GM19463 (cell line): ENCODE measurements at regions not wholly inside any gene's neighbourhood (a gene's known extent, or its start where the extent isn't known, plus 50 kb on each side); places are given as distances from the start of the nearest gene placed in this dataset.
"Not testable (repeated sequence)": the region's sequence is repeated elsewhere in the genome, so short reads cannot be mapped to it uniquely, and the experiment has no call there.

Source experiments
- ATAC-seq: cut with Tn5 transposase; IDR thresholded peaks from one replicate; pipeline ENCODE4 v1.9.1; 2021; ENCODE audit warnings: mild to moderate bottlenecking, moderate library complexity; ENCODE audit not compliant: unreplicated experiment

DNA sequence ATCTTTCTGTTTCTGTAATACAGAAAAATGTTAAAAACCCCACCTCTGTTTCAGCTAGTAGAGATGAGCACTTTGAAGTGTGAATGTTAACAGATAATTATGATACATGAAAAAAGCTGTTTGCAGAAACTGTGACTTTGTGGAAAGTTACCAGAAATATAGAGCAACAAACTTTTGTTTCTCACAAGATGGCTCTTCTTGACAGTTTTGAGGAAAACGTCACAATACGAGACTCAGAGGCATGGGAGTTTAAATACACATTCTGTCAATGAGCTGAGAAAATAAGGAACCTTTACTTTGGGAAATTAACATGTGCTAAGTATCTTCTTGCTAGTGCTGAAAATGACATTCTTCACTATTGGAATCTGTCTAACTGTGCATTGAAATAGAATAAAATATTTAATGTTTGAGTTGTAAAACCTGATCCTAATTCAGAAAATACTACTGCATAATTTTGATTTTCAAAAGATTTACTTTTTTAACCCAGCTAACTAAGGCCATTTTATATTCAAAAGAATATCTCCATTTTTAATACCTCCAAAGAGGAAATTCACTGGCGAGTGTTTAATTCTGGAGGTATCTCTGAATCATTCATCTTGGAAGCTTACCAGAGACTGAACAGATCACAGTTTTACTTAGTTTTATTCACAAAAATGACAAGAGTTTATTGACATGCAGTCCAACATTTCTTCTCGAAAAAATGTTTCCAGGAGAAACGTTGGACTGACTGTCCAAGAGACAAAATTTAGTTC, 308.9 kb upstream of the LRFN5 start:
- no peak for ATAC-seq

DNA sequence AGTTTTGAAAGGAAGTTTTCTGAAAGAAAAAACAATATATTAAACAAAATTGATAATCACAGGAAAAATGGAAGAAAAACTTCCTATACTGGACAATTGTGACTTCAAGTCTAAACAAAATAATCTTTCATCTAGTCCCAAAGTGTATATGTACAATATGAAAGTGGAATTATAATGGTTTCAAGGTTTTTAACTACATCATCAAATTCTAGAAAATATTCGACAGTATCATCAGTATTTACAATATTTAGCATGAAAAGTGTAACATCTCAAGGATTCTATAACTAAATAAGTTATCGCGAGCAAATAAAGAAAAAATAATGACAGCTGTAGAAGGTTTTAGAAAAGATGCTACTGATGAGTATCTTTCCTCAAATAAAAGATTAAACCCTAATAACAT, 310.9 kb upstream of the LRFN5 start:
- ATAC-seq: no peak

DNA sequence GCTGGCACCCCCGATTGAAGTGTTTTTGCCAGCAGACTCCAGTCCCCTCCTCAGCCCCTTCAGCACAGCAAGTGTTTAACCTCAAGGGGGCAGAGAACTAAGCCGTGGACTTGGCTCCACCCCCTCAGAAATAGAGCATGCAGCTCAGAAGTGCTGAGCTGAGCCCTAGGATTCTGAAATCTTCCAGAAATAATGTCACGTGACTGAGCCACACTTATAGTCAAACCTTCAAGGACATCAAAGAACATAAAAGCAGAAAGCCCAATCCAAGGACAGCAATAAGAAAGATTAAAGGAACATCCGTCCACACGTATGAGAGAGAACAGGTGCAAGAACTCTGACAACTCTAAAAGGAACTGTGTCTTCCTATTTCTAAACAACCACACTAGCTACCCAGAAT, 317.7 kb upstream of the LRFN5 start:
- ATAC-seq: no peak

DNA sequence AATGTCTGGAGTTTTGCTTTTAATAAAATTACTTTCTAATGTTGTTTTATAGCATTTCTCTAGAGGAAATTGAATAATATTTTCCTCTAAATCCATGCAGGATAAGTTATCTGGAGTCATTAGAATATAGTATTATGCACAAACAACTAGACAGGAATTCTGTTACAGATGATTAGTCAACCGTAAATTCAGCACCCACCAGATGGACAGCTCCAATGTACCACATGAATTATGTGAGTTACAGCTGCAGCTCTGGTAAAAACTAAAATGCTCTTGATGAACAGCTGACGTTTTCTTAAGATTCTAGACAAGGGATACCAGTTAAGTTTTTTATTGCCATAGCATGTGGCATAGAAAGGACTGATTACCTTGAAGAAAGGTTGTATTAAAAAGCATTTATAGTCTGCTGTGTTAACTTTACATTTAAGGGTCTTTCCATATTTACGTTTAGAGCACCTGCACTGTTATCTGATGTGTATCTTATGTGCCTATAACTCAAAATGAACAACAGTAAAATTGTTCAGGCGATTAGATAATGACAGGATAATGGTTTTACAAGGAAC, 321.4 kb upstream of the LRFN5 start:
- ATAC-seq: no peak

DNA sequence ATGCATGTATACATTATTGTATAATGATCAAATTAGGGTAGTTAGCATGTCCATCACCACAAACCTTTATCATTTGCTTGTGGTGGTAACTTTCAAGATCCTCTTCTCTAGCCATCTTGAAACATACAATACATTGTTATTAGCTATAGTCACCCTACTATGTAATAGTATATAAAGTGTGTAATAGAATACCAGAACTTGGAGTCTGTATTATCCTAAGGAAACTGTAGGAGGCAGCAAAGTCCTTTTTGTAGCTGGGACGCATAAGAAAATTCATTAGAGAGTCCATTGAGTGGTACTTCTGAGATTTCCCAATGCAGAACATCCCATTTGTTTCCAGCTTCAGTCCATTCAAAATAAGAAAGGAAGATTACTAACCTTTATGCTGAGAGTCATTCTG, 325.9 kb upstream of the LRFN5 start:
- no peak for ATAC-seq

DNA sequence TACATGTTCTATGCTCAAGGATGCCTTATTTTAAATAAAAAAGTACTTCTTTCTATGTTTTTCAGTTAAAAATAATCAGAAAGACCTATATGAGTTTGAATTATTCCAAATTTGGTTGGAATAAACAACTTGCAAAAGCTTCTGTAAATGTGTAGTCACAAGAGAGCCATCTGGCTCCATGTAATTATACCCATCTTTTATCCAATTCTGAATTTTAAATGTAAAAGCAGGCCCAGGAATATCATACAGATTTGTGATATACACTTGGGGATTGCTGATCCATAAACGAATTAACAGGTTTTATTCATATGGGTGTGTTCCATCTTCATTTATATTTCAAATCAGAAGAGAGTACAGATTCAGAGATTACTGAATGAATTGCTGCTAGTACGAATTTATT, 329.2 kb upstream of the LRFN5 start:
- ATAC-seq: no peak

DNA sequence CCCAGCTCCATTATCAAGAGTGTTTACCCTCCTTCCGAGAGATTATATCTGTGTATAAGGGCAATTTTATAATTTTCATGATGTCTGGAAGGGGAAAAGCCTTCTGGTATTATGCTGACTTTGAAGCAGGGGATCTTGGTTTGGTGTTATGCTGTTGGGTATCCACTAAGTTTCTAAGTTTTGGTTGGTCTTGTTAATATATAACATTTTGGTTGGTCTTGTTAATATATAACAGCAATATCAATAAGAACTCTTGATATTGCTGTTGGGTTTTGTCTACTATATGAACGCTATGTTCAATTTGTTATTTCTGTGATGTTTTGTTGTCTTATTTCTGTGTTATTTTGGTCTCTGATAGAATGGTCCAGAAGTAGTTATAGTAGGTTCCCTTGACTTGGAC, 349.2 kb upstream of the LRFN5 start:
- ATAC-seq: no peak

DNA sequence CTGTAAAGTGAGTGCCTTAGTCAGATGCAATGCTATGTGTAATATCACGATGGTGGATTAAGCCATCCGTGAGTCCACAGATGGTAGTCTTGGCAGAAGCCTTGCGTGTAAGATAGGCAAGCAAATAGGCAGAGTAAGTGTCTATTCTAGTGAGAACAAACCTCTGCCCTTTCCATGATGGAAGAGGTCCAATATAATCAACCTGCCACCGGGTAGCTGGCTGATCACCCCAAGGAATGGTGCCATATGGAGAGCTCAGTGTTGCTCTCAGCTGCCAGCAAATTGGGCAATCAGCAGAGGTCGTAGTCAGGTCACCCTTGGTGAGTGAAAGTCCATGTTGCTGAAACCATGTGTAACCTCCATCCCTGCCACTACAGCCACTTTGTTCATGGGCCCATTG, 371.2 kb upstream of the LRFN5 start:
- no peak for ATAC-seq

DNA sequence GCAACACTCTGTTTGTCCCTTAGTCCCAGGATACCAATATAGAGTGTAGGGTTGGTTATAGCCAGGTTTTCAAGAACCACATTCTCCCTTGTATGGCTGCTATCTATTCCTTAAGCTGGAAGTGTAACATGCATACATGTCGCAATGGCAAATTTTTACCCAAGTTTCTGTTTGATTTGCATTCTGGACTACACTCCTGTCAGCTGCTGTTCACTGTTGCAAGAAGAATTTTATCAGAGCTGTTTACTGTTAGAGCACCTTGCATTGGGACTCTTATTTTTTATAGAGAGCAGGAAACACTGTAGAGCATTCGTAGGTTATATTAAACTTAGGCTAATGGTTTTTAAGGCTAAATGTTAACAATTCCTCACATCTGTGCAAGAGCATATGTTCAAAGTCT, 376.0 kb upstream of the LRFN5 start:
- ATAC-seq: no peak

DNA sequence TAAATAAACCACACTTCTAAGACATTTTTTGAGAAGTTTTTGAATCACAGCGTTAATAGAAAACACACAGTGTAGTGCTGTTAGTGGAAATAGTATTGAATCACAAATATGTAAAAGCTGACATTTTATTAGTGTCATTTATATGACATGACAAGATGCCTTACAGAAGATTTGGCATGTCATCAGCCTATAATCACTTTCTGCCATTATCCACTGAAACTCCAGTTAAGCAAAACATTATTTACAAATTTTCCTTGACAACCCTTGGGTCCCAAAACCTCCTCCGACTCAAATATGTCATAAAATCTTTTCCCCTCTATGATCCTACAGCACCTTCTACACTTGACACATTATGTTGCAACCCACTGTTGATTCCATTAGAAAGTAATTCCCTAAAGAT, 376.9 kb upstream of the LRFN5 start:
- ATAC-seq: no peak

DNA sequence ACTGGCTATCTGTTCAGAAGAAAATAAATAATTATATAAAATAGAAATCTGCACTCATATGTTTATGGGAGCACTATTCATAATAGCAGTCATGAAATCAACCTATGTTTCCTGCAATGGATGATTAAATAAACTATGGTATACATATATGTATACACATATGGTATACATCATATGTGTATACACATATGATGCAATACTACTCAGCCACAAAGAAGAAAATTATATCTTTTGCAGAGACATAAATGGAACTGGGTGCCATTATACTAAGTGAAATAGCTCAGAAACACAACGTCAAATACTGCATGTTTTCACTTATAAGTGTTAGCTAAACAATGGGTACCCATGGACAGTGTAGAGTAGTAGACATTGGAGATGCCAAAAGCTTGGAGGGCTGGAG, 381.2 kb upstream of the LRFN5 start:
- no peak for ATAC-seq

DNA sequence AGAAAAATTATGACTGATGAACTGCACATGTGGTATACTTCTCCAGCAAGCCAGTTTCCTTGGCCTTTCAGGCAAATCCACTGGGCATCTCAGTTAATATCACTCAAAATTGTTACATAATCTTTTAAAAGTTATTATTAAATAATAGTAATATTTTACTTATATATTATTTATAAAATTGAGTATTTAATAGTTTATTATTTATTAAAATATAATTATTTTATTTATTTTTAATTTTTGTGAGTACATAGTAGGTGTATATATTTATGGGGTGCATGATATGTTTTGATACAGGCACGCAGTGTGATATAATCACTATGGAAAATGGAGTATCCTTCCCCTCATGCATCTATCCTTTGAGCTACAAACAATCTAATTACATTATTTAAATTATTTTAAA, 384.1 kb upstream of the LRFN5 start:
- no peak for ATAC-seq

DNA sequence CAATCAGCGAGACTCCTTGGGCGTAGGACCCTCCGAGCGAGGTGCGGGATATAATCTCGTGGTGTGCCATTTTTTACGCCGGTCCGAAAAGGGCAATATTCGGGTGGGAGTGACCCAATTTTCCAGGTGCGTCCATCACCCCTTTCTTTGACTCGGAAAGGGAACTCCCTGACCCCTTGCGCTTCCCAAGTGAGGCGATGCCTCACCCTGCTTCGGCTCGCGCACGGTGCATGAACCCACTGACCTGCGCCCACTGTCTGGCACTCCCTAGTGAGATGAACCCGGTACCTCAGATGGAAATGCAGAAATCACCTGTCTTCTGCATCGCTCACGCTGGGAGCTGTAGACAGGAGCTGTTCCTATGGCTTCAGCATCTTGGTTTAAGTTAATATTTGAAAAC, 391.7 kb upstream of the LRFN5 start:
- not testable (repeated sequence) for ATAC-seq

DNA sequence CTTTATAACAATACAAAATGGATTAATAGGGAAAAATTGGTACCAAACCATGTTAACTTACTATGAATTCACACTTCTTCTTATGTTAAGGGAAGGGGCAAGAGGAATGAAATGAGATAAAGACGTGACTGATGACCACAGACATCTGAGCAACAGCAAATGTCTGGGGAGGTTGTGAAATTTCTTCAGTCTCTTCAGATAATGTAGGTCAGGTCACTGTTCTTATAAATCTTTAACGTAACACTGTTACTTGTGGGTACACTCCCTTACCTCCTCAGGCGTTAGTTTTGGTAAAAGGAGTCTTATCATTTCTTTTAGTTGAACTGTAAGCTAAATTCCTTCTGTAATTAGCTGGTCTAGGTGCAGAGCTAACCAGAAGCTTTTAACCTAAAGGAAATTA, 405.0 kb upstream of the LRFN5 start:
- ATAC-seq: no peak

DNA sequence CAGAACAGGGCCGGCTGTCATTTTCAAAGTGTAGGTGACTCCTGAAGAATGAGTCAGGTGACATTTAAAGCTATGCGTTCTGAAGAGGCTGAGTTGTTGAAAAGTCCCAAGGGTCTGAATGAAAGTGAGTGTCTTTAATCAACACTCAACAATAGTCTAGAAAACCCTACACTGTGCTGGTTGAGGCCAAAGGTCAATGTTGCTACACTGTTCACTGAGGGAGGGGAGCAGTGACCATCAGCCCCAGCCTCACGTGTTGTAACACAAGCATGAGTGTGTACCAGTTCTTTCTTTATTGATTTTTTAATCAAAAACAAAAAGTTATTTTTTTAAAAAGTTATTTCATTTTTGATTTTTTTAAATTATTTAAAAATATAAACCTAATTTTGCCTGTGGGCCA, 418.8 kb upstream of the LRFN5 start:
- no peak for ATAC-seq

DNA sequence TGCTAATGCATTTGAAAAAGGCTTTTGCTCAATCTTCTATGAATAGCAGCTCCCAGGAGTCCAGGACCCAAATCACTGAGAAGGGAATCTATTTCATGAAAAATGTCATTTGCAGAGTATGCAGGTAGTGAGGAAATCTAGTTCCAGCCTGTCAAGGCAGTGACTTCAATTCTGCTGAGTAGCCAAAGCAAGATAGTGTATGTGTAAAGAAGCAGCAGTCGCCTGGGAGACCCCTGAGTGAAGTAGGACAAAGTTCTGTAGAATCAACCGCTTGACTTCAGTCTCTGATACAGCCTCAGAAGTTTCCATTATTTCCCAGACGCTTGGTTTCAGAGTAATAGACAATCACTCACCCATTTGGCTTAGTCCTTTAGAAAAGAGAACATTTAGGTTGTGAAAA, 435.6 kb upstream of the LRFN5 start:
- ATAC-seq: no peak

DNA sequence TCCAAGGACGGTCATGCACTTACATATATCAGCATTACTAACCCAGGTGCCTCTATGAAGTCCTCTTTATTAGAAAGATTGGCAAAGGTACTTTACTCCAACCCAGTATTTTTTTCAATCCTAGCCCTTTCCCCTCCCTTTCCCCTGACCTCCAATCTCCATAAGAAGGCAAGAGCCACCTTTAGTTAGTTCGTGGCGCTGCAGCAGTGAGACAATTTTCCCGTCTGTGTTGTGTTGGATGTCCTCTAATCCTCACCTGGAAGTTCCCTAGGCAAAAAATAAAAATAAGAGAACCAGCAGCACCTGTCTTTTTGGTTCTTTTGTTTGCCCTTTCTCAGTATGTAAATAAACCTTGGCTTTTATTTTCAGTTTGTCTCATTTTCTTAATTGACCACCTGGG, 439.6 kb upstream of the LRFN5 start:
- no peak for ATAC-seq

DNA sequence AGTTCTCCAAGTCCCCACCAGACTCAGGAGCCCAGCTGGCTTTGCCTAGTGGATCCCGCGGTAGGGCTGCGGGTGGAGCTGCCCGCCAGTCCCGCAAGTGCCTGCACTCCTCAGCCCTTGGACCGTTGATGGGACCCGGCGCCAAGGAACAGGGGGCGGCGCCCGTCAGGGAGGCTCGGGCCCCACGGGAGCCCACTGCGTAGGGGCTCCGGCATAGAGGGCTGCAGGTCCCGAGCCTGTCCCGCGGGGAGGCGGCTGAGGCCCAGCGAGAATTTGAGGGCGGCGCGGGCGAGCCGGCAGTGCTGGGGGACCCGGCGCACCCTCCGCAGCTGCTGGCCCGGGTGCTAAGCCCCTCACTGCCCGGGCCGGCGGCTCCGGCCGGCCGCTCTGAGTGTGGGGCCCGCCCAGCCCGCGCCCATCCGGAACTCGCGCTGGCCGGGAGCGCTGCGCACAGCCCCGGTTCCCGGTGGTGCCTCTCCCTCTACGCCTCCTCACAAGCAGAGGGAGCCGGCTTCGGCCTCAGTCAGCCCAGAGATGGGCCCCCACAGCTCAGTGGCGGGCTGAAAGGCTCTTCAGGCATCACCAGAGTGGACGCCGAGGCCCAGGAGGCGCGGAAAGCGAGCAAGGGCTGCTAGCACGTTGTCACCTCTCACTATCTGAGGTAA, 452.4 kb upstream of the LRFN5 start:
- no peak for ATAC-seq

DNA sequence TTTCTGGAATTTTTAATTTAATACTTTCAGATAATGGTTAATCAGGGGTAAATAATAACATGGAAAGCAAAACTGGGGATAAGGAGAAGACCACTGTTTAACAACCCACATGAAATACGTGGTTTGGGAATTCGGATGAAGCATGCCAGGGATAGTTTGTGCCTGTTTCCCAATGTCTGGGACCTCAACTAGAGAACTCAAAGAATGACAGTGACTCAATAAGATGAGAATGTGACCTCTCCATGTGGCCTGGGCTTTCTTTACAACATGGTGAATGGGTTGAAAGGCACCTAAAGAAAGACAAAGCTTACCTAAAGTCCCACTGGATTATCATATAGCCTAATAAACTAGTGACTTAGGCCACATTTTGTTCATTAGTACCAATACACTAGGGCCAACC, 460.3 kb upstream of the LRFN5 start:
- no peak for ATAC-seq

DNA sequence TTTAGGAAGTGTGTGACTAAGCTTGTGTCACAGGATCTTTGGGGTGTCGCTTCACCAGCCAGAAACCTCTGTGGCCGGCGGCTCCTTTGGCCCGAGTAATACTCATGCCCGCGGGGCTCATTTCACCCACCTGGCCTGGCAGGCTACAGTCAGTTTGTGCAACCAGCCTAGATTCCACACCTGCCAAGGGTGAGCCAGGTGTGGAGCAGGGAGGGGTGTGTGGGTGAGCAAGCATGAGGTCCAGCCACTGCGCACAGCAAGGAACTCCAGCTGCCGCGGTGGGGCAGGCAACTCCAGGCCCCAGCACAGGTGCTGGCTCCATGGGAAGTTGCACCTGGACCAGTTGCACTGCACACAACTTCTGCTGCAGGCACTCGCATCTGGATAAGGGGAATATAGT, 462.3 kb upstream of the LRFN5 start:
- no peak for ATAC-seq

DNA sequence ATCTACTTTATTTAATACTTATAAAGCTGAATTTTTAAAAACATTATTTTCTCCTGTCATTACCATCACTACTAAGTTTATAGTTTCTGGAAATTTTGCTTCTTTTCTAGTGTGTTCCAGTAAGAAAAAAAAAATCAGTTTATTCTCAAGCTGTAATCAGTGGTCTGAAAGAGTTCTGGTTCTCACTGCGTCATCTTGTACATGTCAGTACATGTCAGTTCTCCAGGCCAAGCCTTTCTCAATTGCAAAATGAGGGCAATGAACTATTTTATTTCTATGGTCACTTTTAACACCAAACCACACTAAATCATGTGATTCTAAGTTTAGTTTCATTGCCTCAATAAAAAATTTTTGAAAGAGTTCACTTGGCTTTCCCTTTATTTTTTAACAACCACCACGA, 468.9 kb upstream of the LRFN5 start:
- ATAC-seq: no peak

DNA sequence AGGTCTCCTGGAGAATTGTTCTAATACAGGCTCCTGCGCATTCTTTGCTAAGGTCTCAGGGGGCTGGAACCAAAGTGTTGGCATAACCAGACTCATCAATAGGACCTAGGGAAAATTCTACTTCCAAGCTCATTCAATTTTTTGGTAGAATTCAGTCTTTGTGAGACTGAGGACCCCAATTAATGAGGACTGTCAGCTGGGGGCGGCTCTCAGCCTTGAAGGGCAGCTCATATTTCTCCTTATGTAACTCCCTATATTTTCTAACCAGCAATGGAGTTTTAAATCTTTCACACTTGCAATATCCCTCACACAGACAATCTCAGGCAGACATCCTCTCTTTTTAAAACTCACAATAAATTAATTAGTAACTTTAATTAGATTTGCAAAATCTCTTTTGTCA, 476.4 kb upstream of the LRFN5 start:
- ATAC-seq: no peak

DNA sequence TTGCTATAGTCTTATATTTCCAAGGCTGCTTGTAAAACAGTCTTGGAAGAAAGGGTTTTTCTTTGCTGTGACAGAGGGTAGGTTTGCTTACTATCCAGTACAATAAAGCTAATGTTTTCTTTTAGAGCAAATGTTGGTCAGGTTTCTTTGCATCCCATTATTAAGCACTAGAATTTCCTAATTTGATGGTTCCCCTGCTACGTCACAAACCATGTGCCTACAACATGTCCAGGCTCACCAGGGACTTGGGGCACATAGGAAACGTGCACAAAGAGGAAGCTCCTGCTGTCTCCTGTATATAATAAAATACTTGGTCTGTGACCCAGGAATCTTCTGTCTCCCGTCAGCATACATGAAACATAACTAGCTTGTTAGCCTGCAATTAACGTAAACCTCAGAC, 486.3 kb upstream of the LRFN5 start:
- no peak for ATAC-seq
